ENCODE measurements at regions not wholly inside any gene's neighbourhood (a gene's known extent, or its start where the extent isn't known, plus 50 kb on each side); places are given as distances from the start of the nearest gene placed in this dataset.
"Not testable (repeated sequence)": the region's sequence is repeated elsewhere in the genome, so short reads cannot be mapped to it uniquely, and the experiment has no call there.

DNA sequence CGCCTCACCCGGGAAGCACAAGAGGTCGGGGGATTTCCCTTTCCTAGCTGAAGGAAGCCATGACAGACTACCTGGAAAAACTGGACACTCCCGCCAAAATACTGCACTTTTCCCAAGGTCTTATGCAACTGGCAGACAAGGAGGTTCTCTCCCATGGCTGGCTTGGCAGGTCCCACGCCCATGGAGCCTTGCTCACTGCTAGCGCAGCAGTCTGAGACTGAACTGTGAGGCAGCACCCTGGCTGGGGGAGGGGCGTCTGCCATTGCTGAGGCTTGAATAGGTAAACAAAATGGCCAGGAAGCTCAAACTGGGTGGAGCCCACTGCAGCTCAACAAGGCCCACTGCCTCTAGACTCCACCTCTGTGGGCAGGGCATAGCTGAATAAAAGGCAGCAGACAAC lies 92.1 kb downstream of the C4BPA start:
- DNase-seq = not testable (repeated sequence)

DNA sequence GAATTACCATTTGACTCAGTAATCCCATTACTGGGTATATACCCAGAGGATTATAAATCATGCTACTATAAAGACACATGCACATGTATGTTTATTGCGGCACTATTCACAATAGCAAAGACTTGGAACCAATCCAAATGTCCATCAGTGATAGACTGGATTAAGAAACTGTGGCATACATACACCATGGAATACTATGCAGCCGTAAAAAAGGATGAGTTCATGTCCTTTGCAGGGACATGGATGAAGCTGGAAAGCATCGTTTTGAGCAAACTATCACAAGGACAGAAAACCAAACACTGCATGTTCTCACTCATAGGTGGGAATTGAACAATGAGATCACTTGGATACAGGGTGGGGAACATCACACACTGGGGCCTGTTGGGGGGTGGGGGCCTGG lies 97.5 kb downstream of the C4BPA start:
- not testable (repeated sequence) for DNase-seq

DNA sequence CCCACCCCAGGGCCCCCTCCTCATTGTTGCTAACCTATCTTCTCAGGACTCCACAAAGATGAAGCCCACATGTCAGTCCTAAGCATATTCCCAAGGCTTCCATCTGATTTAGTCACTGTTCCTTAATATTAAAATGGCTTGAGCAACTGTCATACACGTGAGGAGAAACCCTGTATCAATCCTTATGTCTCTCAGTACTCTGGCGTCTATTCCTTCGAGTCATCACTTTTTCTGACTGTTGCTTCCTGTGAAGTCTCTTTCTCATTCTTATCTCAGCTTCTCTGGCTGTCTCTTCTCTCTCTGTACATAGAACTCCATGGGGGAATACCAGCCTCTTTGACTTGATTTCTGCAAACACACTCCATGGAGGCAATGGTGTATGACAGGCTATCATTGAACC lies 98.4 kb downstream of the C4BPA start:
- no peak for DNase-seq

DNA sequence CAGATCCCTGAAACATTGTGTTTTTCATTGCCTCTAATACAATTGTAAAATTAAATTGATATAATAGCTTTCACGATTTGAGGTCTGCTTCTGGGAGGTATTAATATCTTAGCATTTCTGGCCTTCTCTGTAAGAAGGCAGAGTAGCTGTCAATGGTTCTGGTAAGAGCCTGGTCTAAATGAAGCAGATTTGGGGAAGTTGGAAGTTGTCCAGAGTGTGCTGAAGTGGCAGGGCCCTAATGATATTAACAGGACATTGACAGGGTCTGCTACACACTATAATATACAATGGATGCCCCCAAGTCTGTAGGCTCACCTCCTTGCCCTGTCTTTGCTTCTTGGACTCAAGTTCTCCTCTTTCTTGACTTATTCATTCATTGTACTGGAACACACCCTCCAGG lies 99.5 kb downstream of the C4BPA start:
- DNase-seq = no peak

DNA sequence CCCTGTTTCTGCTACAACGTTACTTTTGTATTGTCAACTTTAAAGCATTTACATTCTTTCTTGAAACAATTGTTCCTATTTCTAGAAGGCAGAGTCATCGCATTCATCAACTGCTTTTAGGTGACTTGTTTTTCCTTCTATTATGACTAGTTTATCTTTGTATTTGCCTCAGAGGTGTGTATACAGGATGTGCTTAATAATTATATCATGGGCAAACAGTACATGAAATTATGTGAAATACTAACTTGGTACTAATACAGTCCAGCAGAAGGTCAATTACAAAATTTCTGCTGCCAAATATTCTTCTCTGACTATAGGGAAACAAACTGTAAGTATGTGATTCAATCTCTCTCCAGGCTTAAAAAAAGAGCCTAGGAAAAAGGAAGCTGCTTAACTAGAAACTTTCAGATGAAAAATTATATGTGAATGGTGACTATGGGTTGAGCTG lies 101.6 kb downstream of the C4BPA start:
- no peak for DNase-seq

DNA sequence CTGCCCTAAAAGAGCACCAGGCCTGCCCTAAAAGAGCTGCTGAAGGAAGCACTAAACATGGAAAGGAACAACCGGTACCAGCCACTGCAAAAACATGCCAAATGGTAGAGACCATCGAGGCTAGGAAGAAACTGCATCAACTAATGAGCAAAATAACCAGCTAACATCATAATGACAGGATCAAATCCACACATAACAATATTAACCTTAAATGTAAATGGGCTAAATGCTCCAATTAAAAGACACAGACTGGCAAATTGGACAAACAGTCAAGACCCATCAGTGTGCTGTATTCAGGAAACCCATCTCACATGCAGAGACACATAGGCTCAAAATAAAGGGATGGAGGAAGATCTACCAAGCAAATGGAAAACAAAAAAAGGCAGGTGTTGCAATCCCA lies 104.7 kb downstream of the C4BPA start:
- DNase-seq = not testable (repeated sequence)

DNA sequence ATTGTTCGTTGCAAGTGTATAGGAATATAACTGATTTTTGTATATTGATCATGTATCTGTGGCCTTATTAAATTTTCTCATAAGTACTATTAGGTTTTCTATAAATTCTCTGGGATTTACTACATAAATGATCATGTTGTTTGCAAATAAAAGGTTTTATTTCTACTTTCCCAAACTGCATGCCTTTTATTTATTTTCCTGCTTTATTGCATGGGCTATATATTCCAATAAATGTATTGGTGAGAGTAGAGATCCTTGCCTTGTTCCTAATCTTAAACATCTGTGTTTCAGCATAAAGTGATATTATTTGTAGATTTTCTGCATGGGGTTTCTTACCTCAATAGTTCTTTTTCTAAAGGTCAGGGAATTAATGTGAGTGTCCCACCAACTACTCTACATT lies 107.0 kb upstream of the CD55 start:
- no peak for DNase-seq

DNA sequence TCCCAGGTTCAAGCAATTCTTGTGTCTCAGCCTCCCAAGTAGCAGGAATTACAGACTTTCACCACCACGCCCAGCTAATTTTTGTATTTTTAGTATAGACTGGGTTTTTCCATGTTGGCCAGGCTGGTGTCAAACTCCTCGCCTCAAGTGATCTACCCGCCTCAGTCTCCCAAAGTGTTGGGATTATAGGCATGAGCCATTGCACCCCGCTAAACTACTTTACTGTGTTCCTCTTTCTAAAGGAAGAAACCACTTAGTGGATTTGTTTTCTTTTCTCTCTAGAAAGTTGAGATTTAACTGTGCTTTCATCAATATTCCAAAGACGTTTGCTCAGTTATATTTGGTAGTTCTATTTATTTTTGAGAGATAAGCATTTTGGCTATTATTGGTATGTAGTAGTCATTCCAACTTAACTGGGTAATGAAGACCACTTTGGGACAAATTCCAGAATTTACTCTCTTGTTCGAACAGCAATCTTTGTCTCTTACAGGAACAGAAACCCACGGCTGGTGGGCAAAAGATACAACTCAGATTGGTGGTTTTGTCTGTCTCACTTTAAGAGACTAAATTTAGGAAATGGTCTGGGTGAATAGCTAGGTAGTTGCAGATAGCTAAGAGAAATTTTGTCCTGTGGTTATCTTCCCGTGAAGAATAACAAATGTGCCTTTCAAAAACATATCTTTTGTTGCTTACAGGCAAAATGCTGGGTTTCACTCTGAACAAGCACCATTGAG lies 103.5 kb upstream of the CD55 start:
- DNase-seq = no peak

DNA sequence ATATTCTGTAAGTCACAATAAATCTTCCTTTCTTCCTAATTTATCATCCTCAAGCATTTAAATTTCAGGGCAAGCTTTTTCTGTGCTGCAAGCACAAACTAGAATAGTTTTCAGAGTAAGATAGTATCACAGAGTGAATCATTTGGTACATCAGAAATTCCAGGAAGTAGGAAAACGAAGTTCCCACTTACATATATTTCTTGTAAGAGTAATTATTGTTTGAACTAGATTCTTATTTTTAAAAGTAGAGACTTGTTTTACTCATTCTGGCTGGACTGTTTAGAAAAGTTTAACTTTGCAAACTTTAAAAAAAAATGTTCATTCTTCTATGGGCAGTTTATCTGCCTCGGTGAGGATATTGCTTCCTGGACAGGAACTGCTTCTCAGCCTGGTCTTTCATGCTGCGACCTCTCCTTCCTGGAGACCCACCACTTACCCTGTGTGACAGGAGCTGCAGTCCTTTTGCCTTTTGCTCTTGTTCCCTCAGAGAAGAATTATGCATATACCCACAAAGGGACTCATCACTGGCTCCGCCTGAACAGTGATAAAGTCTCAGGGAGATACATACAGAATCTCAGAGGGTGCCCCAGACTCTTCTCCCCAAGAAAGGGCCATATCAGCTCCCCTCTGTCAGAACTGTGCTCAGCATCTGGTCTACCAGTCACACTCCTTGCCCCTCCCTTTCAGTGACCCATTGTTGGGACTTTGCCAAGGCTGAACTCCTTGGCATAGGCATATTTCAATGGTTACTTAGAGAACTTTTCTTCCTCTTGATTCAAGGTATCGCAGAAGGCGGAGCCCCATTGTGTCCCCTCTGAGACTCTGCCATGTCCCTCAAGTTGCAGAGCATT lies 102.7 kb upstream of the CD55 start:
- DNase-seq = no peak

DNA sequence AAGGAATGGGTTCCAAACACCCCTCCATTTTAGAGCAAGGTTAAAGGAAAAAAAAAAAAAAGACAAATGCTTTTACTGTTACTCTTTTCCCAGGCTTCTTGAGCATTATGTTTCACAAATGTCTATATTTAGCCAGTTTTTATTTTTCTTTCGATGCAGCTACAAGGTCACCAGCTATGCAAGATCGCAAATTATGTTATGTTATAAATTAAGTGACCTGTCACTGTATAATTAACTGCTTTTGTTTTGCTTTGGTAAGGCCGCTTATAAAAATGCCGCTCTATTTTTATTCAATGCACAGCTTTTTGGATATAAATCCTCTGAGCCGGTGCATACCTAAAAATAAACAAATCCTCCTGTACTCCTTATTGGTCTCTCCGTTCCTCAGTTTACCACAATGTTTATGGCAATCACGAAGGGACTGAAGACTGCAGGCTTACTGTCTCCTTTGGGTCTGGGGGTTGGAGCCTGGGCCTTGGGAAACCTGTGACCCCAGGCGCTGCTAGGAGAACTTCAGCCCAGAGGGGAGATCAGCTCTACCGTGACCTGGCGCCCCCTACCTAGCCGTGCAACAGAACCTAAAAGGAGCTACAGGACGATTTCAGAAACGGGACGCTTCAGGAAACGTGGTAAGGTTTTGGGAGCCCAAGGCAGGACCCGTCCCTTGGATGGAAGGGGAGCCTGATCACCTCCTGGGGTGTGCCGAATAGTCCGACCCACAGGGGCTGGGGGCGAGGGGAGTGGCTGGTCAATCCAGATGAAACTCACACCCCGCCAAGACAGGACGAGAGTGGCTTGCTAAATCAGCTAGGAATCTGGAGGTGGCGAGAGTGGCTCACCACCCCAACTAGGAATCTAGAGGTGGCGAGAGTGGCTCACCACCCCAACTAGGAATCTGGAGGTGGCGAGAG lies 101.2 kb upstream of the CD55 start:
- DNase-seq = no peak

DNA sequence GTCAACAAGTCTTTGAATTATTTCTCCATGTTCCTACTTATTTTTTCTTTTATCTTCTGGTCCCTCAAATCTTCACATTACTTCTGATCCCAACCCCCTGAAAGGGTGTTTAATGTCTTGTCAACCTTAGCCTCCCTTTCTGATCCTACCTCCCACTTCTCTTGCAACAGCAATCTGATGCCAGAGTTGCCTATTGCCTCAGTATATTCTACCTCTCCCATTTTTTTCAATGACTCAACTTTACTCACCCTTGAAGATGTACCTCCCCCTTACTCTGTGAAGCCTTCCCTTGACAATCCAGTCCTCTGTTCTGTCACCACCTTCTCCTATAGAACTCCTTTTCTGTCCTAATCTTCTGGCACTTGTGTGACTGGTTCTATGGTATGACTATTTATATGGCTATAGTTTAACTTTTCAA lies 99.5 kb upstream of the CD55 start:
- DNase-seq = no peak

DNA sequence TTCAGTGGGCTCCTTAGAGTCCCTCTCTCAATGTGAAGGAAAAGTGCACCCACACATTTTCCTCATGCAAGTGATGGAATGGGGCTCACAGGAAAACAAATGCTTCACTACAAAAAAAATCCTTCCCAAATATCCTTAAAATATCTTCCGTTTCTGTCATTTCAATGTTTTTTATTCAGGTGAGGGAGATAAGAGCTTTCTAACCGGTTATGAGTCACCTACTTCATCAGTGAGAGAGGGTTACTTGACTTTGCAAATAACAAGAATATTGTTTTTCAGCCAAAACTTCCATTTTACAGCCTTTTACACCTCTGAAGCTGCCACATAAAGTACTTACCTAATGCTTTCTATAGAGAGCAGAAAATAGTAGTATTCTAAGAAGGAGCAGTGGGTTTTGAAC lies 98.3 kb upstream of the CD55 start:
- DNase-seq = no peak

DNA sequence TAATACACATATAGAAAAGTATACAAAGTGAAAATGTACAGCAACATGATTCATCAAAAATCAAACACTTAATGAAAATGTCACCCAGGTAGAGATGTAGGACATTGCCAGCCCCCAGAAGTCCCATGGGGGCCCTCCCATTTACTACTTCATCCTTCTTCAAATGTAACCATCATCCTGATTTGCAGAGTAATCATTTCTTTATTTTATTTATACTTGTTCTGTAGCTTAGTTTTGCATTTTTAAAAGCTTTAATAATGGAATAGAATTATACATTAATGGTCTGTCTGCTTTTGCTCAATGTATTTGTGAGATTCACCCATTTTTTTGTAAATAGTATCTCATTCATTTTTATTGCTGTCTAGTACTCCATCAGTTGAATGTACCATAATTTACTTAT lies 96.8 kb upstream of the CD55 start:
- DNase-seq = no peak

DNA sequence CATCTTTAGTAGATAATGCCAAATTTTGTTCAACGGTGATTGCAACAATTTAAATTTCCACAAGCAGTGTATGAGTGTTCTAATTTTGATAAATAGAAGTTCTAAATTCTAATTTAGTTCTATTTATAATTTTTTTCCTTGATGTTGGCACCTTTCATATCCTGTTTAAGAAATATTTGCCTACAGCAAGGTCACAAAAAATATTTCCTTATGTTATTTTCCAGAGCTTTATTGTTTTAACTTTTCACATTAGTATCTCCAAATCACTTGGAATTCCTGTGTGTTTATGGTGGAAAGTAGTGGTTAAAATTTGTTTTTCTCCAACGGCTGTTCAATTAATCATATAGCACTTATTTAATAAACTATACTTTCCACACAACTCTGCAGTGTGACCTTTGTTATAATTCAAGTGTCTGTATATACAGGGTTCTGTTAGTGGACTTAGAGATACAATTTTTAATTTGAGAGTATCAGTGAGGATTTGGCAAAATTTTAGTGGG lies 94.3 kb upstream of the CD55 start:
- DNase-seq = no peak

DNA sequence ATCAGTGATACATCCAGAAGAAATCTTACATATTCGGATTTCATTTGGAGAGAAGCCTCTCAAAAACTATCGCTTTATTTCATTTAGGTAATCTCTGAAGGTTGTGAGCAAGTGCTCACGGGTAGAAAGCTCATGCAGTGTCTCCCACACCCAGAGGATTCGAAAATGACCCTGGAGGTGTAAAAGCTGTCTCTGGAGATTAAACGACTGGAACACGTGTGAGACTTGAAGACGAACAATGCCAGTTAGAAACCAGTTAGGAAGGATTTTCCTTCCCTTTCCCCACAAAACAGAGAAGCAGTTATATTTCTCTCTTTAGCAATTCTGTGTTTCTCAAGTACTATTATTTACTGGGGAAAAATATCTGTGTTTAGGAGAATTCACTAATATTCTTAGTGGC lies 92.5 kb upstream of the CD55 start:
- DNase-seq = peak; percentile 4

DNA sequence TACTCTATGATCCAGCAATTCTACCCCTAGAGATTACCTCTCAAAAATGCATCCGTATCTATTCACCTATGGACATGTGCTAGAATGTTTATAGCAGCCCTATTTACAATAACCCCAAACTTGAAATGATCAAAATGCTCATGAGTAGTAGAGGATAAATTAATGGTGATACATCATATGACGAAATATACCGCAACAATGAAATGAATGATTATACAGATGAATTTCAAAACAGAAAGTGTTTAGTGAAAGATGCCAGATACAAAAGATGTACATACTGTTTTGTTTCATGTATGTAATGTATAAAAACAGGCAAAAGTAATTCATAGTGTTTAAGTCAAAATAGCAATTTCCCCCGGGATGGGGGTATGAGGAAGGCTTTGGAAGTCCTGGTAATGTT lies 91.0 kb upstream of the CD55 start:
- DNase-seq = no peak

DNA sequence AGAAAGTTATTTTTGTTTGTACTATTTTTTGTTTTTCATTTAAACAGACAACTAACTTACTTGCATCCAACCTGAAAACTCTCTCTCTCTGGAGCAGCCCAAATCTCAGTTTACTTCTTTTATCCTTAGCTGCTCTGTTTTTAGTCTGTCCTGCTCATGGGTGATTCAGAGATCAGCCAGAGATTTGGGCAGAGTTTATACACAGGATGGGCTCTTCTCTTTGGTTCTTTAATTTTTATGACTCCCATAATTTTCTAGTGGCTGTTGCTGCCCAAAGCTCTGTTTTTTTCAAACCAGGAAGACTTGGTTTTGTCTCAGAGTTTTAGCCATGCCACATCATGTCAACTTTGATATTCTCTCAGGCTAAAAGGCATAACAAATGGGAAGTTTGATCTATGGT lies 86.8 kb upstream of the CD55 start:
- no peak for DNase-seq

DNA sequence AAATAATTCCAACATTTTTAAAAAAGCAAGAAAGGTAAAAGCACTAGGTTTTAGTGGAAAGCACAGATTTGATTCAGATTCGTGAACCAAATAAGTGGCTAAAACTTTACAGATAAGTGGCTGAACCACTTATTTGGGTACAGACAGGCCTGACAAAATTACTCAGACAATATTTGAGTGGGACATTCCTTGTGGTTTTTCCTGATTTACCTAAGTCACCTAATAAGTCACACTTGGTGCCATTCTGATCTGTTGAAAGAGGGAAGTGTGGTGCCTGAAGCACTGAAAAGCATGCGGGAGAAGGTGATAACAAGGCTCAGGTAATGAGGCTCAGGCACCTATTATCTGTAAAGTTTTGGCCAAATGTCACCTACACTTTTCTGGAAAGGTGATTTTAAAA lies 81.6 kb upstream of the CD55 start:
- no peak for DNase-seq

DNA sequence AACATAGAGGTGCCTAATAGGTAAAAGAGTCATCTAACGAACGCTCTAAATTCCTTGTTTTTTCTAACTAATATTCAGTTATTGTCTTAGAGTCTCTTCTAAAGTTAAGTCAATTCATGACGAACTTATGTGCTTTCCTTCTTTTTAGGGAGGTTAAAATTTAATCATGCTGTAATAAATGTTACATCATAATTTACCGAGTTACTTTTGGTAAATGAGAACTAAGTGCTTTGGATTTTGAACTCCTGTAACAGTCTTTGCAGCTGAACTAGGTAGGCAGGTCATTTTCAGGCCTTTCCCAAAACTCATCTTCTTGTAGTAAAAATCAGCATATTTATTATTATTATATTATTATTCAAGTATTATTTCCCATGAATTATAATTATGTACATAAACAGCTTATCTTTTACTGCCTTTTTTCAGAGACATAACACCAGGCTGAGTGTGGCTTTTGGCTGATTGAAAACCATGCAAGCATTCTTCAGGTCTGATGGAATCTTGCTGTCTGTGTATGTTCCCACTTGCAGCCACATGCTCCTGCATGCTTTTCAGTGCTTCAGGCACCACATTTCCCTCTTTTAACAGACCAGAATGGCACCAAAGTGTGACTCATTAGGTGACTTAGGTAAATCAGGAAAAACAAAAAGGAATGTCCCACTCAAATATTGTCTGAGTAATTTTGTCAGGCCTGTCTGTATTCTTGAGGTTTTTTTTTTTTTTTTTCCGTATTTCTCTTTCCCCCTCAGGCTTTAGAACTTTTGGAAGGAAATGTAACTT lies 81.0 kb upstream of the CD55 start:
- peak; percentile 54 for DNase-seq

DNA sequence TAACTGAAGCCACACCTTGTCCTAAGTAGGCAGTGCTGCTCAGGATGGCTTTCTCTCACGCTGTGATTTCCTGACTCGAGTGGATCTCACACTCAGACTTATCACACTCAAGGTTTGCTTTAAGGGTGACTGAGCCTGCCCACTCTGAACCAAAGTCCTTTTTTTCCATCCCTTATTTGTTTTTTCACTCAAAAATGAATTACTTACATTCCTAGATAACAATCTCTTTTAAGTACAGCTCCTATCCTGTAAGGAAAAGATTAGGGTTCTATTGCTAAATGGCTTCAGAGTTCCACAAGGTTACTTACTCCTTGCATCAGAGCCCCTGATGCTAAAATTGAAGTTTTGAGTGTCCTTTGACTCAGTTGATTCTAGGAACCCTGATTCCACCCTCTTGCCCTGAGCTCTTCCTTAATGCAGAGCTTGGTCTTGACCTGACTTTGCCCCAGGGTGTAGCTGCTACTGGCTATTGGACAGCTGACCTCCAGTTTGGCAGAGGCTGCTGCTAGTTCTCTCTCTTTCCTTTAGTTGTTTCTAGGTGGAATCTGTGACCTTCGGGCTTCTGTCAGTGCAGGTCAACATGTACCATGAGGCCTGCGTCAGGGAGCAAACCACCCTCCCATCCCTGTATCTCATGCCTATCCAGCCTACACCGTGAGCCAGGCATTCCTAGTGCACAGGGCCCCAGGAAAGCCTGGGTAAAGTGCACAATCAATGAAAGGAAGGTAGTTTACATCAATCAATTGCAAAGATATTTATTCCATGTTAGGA lies 80.1 kb upstream of the CD55 start:
- peak; percentile 24 for DNase-seq

All from fibroblast of upper back skin (primary cell).